ENCODE measurements at regions not wholly inside any gene's neighbourhood (a gene's known extent, or its start where the extent isn't known, plus 50 kb on each side); places are given as distances from the start of the nearest gene placed in this dataset.

DNA sequence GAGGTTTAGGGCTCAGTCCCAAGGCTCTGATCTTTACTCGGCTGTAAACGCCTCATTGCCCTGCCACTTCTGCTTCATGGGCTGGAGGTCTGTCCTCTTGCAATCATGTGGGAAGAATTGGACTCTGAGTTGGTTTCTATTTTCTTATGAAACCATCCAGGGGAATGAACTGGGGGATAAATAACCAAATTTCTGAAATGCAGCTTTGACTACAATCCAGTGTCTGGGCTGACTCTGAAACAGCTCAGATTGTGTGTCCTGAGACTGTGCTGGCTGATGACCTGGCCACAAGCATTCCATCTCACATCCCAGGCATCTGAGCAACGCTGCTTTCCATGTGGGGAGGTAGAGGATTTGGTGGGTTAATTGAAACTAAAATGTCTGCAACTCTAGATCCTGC lies 71.0 kb upstream of the GALNT15 start:
- no peak for DNase-seq (ENCODE audit: extremely low read depth in 1 of 2, low read depth in 1 of 2)

GRCh38 chr3:16104156-16104555 lies 70.3 kb upstream of the GALNT15 start:
- no peak for DNase-seq (ENCODE audit: extremely low read depth in 1 of 2, low read depth in 1 of 2)

GRCh38 chr3:16106050-16106449 lies 68.4 kb upstream of the GALNT15 start:
- DNase-seq (ENCODE audit: extremely low read depth in 1 of 2, low read depth in 1 of 2) = no peak

DNA sequence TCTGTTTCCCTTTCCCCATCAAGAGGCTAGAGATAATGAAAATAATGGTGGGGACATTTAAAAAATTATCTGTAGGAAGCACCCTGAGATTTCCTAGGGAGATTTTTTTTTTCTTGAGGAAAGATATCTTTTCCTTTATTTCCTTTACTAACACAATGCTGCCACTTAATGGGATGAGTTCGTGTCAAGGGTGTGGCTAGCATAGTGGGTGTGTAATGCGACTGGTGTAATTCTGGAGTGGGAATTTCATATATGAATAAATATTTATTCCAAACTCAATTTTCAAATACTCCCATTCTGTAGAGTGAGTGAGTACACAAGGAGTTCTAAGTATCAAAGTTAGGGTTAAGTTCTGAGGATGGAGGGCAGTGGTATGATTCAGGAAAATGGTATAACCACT lies 66.1 kb upstream of the GALNT15 start:
- no peak for DNase-seq (ENCODE audit: extremely low read depth in 1 of 2, low read depth in 1 of 2)

DNA sequence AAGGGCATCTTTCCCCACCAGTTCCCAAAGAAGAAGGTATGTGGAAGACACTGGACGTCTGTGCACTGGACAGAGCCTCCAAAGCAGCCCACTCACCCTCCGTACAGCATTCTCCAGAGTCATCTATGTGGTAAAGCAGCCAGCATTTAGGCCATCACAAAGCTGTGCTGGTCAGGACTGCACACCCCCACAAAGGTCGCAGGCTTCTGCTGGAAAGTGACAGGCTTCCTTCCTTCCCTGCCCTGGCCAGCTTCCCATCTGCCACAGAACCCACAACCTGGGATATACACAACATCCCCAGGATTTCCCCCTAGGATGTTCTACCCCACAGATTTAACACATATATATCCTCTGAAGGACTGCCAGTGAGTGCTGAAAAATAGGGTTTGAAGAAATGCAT lies 64.6 kb upstream of the GALNT15 start:
- DNase-seq (ENCODE audit: extremely low read depth in 1 of 2, low read depth in 1 of 2) = no peak

- no peak for DNase-seq (ENCODE audit: extremely low read depth in 1 of 2, low read depth in 1 of 2)
These were observed 61.5 kb upstream of the GALNT15 start for GRCh38 chr3:16112910-16113504.

GRCh38 chr3:16113704-16114103 lies 60.8 kb upstream of the GALNT15 start:
- no peak for DNase-seq (ENCODE audit: extremely low read depth in 1 of 2, low read depth in 1 of 2)

DNA sequence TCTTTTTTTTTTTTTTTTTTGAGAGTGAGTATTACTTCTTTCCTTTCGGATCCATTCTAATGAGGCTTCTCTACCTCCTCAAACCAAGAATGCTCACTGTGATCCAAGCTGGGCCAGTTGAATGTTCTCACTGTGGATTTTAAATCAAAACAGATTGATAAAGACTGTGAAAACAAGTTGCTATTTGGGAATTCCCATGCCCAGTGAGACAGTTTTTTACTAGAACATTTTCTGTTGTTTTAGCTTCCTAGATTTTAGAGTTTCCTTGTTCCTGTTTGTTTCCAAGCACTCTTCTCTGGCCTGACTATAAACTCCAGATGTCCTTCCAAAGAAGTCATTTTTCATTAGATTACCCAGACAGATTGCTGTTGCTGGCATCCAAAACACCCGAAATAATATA lies 60.1 kb upstream of the GALNT15 start:
- no peak for DNase-seq (ENCODE audit: extremely low read depth in 1 of 2, low read depth in 1 of 2)

DNA sequence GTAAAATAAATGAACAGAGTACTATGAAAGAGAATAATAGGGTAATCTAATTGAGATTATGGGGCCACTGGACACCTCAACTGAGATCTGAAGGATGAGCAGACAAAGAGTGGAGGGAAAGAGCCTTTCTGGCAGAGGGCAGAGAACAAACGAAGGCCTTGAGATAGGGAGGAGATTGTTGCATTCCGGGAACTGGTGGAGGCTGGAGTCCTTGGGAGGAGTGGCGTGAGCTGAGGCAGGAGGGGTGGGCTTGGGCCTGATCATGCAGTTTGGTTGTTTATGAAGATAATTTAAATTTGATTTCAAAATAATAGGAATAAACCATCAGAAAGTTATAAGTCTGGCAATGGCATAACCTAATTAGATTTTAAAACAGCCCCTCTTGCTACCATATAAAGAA lies 59.5 kb upstream of the GALNT15 start:
- DNase-seq (ENCODE audit: extremely low read depth in 1 of 2, low read depth in 1 of 2) = no peak

DNA sequence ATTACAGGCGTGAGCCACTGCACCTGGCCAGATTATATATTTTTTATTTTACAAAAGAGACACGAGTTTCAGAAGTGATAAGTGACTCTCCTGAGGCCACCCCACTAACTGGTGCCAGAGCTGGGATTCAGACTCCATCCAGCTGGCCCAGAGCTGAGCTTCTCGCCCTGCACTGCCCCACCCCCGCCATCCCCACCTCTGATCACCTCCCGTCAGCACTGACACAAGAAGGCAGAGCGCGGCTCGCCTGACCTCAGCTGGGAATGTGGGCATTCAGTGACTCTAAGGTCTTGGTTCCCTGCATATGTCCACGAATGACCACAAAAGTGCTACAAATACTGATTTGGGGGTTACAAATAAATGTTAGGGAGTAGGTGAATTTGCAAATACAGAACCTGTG lies 56.1 kb upstream of the GALNT15 start:
- DNase-seq (ENCODE audit: extremely low read depth in 1 of 2, low read depth in 1 of 2) = no peak

DNA sequence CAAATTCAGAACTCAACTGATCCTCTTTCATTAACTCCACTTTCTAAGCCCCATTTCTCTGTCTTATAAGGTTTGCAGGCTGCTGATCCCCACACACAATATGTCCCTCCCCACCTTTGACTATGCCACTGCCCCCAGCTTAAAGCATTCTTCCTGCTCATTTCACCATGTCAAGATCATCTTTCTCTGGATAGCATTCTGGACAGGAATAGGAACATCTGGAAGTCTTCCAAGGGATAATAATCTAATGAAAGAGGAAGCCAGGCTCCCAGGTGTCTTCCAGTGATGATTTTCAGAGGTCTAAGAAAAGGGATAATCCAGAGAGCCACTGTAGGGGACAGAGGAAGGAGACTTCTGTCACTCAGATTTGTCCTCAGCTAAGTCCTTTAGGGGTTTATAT lies 54.6 kb upstream of the GALNT15 start:
- no peak for DNase-seq (ENCODE audit: extremely low read depth in 1 of 2, low read depth in 1 of 2)

GRCh38 chr3:16121391-16121790 lies 53.1 kb upstream of the GALNT15 start:
- DNase-seq (ENCODE audit: extremely low read depth in 1 of 2, low read depth in 1 of 2) = no peak

- no peak for DNase-seq (ENCODE audit: extremely low read depth in 1 of 2, low read depth in 1 of 2)
These were observed 52.3 kb upstream of the GALNT15 start for GRCh38 chr3:16122155-16122554.

DNA sequence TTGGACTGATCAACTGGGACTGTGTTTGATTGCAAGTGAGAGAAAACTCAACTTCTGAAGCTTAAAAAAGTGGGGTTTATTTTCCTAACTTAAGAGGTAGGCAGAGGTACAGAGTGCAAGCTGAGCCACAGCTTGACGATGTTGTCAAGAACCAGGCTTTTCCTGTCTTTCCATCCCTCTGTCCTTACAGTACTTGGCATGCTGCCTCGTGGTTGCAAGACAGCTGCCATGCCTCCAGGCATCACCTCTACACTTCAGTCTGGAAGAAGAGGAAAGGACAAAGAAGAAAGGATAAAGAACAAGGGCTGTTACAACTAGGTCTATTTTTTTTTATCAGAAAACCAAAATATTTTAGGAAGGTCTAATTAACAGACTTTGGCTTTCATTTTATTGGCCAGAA lies 51.8 kb upstream of the GALNT15 start:
- no peak for DNase-seq (ENCODE audit: extremely low read depth in 1 of 2, low read depth in 1 of 2)

DNA sequence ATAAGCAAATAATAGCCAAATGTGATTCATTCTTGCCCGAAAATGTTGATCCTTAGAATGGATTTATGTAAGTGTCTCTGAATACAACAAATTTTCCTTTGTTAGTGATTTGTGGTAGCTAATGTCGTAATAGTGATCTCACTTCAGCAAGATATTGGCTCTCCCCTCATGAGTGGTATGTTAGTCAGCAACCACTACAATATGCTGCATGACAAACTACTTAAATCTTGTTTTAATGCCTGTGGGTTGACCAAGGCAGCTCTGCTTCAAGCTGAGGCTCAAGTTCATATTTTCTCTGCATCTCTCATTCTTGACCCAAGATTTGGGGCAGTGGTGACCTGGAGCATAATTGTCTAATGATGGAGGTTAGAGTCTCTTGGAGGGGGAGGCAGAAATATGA lies 49.8 kb upstream of the GALNT15 start:
- no peak for DNase-seq (ENCODE audit: extremely low read depth in 1 of 2, low read depth in 1 of 2)

Measured in activated CD8-positive, alpha-beta memory T cell treated with anti-CD3 and anti-CD28 coated beads for 1 hour (primary cell).